GM10248 (cell line): ENCODE measurements at regions not wholly inside any gene's neighbourhood (a gene's known extent, or its start where the extent isn't known, plus 50 kb on each side); places are given as distances from the start of the nearest gene placed in this dataset.
"Not testable (repeated sequence)": the region's sequence is repeated elsewhere in the genome, so short reads cannot be mapped to it uniquely, and the experiment has no call there.

Experiments used
- CTCF ChIA-PET: fragments of 300-600 bp; sonication (Branson Sonifier 250); formaldehyde crosslinking; extraction: SDS; loops from one replicate; lab custom pipeline; 2021; ENCODE audit warnings: antibody characterized with exemption; lab: Yijun Ruan, JAX
- POLR2A ChIA-PET: fragments of 350-650 bp; sonication (Branson Sonifier 250); formaldehyde crosslinking; extraction: SDS; loops from one replicate; lab custom pipeline; 2020; ENCODE audit warnings: antibody characterized with exemption; lab: Yijun Ruan, JAX
- DNase-seq: peaks from one replicate; pipeline ENCODE4 v3.0.0; 2012; ENCODE audit errors: extremely low spot score
- TF ChIP-seq, protein P1 (sequence below): IDR thresholded peaks from 2 replicates; pipeline ENCODE4 v1.5.1; 2012; ENCODE audit warnings: mild to moderate bottlenecking, low read depth; ENCODE audit errors: extremely low read depth, missing control alignments, control extremely low read depth

DNA sequence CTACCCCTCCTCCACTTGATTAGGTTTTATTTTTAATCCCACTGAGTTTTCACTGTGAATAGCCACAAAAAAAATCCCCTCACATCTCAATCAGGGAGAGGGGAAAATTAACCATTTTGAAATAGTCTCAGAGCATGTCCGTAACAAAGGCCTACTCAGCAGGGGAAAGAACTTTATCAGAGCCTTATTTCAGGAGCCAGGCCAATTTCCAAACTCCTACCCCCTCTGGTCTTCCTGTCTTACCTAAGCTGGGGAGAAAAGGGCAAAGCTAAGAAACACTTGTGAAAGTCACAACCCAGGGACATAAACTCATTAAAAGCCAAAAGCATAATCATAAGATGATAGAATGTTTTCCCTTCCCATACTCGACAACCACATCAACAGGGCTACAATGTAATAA lies 260.3 kb upstream of the DIO3 start:
- POLR2A ChIA-PET, result no interaction called here

DNA sequence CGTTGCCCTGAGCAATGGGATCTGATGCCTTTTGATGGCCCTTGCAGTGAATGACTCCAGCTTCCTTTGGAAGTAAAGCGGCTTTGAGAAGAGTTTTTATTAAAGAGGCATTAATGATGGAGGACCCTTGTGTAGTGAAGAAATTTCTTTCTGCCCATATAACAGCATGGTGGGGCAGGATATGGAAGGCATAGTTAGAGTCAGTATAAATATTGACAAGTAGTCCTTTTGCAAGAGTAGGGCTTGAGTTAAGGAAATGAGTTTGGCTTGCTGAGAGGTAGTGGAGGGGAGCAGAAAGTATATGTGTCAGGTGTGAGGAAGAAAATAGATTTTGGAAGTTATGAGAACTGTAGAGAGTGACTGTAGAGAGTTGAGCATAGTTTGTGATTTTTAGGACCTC lies 254.1 kb upstream of the DIO3 start:
- DNase-seq, CTCF ChIA-PET, POLR2A ChIA-PET: not testable (repeated sequence)

More for the DNA sequence above, 260.3 kb upstream of the DIO3 start:
- CTCF ChIA-PET, result no interaction called here
- no peak for DNase-seq
- TF ChIP-seq, protein P1, sequence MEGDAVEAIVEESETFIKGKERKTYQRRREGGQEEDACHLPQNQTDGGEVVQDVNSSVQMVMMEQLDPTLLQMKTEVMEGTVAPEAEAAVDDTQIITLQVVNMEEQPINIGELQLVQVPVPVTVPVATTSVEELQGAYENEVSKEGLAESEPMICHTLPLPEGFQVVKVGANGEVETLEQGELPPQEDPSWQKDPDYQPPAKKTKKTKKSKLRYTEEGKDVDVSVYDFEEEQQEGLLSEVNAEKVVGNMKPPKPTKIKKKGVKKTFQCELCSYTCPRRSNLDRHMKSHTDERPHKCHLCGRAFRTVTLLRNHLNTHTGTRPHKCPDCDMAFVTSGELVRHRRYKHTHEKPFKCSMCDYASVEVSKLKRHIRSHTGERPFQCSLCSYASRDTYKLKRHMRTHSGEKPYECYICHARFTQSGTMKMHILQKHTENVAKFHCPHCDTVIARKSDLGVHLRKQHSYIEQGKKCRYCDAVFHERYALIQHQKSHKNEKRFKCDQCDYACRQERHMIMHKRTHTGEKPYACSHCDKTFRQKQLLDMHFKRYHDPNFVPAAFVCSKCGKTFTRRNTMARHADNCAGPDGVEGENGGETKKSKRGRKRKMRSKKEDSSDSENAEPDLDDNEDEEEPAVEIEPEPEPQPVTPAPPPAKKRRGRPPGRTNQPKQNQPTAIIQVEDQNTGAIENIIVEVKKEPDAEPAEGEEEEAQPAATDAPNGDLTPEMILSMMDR, result no peak

DNA sequence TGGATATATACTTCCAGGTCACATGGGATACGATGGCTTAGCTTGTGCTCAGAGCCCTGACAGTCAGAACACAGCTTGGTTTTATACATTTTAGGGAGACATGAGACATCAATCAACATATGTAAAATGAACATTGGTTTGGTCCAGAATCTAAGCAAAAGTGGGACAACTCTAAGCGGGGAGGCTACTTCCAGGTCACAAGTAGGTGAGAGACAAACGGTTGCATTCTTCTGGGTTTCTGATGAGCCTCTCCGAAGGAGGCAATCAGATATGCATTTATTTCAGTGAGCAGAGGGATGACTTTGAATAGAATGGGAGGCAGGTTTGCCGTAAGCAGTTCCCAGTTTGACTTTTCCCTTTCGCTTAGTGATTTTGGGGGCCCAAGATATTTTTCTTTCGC lies 250.1 kb upstream of the DIO3 start:
- POLR2A ChIA-PET, DNase-seq, CTCF ChIA-PET: not testable (repeated sequence)

DNA sequence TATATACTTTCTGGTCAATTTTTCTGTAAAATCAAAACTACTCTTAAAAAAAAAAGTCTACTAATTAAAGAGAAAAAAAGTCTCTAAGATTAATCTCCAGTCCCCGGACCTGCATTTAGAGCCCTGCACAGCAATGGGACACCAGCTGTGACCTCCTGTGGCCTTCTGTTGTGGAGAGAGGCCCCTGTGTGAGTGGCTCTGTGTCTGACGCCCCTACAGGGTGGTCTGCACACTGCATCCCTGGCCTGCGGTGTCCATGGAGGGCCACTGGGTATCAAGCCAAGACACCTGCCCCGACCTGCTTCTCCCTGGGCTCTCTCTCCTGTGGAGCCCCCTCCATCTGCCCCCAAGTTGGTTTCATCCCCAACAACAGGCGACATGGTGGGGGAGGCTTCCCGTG lies 248.0 kb upstream of the DIO3 start:
- TF ChIP-seq, protein P1, result no peak
- ChIA-PET CTCF (no interaction called here), POLR2A (no interaction called here)
- no peak for DNase-seq

DNA sequence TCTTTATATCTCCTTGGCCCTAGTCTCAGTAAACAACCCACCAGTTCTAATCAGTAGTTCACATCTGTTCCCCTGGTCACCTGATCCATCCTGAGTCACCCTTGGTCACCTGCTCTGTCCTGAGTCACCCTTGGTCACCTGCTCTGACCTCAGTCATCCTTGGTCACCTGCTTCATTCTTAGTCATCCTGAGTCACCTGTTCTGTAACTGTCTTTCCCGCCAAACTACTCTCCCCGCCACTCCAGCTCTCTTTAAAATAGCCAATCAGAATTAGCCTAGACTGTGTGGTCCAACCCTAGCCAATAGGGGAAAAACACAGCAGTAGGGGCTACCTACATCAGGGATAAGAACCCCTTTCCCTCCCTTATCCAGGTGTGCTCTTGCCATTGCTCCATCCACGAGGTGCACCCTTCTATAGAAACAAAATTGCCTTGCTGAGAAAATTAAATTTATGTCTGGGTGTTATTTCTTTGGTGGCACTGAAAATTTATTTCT lies 245.4 kb upstream of the DIO3 start:
- POLR2A ChIA-PET, result no interaction called here
- TF ChIP-seq, protein P1, result no peak
- CTCF ChIA-PET, result no interaction called here
- DNase-seq, result no peak

DNA sequence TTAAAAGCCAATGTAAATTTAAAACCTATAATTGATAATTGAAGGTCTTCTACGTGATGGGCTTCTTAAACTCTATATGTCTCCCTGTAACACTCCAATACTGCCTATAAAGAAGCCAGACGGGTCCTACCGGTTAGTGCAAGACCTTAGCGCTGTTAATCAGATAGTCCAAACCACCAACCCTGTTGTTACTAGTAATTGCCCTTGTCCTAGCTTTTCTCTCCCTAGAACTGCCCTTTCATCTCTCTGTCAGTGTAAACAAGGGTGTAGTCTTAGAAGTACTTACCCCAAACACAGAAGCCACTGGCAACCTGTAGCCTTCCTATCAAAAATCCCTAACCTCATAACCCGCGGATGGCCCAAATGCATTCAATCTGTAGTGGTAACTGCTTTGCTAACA lies 243.0 kb upstream of the DIO3 start:
- POLR2A ChIA-PET, result no interaction called here
- no peak for DNase-seq
- CTCF ChIA-PET, result no interaction called here
- TF ChIP-seq, protein P1, result no peak

DNA sequence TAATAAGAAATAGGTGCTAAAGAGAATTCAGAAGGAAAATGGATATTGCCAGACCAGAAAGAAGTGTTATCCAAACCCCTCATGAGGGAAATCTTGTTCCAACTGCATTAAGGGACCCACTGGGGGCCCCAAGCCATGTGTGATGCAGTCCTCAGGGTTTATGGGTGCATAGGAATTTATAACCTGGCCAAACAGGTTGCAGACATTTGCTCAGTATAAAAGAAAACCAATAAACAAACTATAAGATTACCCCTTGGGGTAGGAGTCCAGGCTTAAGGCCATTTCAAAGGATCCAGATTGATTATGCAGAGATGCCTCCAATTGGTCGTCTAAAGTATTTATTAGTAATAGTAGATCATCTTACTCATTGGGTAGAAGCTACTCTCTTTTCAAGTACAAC lies 240.9 kb upstream of the DIO3 start:
- no peak for DNase-seq
- TF ChIP-seq, protein P1, result no peak
- ChIA-PET CTCF (no interaction called here), POLR2A (no interaction called here)

DNA sequence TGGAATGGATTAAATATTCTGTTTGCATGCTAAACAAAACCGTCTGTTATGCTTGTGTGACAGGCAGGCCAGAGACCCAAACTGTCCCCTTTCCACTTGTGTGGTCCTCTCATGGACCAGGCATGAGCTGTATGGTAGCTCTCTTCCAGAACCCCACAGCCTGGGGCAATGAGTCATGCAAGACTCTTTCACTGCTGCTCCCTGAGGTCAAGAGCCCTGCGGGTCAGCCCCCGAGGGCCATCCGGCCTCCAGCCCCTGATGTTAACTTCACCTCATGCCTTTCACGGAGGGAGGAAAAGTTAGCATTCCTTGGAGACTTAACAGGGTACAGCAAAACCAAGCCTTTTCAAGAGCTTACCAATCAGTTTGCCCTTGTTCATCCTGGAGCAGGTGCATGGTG lies 239.1 kb upstream of the DIO3 start:
- TF ChIP-seq, protein P1, result no peak
- DNase-seq, result no peak
- CTCF ChIA-PET, result no interaction called here
- POLR2A ChIA-PET, result no interaction called here
